Astrocyte (in vitro differentiated cells and primary cell): ENCODE measurements at regions not wholly inside any gene's neighbourhood (a gene's known extent, or its start where the extent isn't known, plus 50 kb on each side); places are given as distances from the start of the nearest gene placed in this dataset.

Experiments used
- DNase-seq: peaks from one replicate; pipeline ENCODE4 v3.0.0-alpha.2; 2010; ENCODE audit warnings: low read depth
- FAIRE-seq: peaks from 2 replicates; lab custom pipeline; 2011; peaks lifted over from hg19 to GRCh38; lab: Jason Lieb, UNC
- H2AFZ ChIP-seq: 2 replicates; pipeline ENCODE4 v1.6.0; 2012; ENCODE audit warnings: low read depth, low read length, inconsistent platforms
- H3K27ac ChIP-seq: 2 replicates; pipeline ENCODE4 v1.5.1; 2011; ENCODE audit warnings: low read depth, low read length, inconsistent platforms
- H3K27me3 ChIP-seq: 2 replicates; pipeline ENCODE4 v1.6.0; 2011; ENCODE audit warnings: low read length, inconsistent platforms; ENCODE audit not compliant: insufficient read depth
- H3K36me3 ChIP-seq: 2 replicates; pipeline ENCODE4 v1.5.1; 2011; ENCODE audit warnings: low read length, inconsistent platforms; ENCODE audit not compliant: insufficient read depth
- H3K4me1 ChIP-seq: 2 replicates; pipeline ENCODE4 v1.5.1; 2011; ENCODE audit warnings: low read length, inconsistent platforms; ENCODE audit not compliant: insufficient read depth
- H3K4me2 ChIP-seq: 2 replicates; pipeline ENCODE4 v1.6.0; 2012; ENCODE audit warnings: low read length, inconsistent platforms
- H3K4me3 ChIP-seq: 2 replicates; pipeline ENCODE4 v1.5.1; 2011; ENCODE audit warnings: low read depth, mild to moderate bottlenecking, low read length, inconsistent platforms; ENCODE audit not compliant: insufficient read depth
- H3K79me2 ChIP-seq: 2 replicates; pipeline ENCODE4 v1.6.0; 2012; ENCODE audit warnings: mild to moderate bottlenecking, low read length, inconsistent platforms; ENCODE audit not compliant: insufficient read depth
- H3K9ac ChIP-seq: 2 replicates; pipeline ENCODE4 v1.6.0; 2012; ENCODE audit warnings: mild to moderate bottlenecking, low read length, inconsistent platforms
- H3K9me3 ChIP-seq: 2 replicates; pipeline ENCODE4 v1.5.1; 2012; ENCODE audit warnings: low read depth, mild to moderate bottlenecking, low read length, inconsistent platforms; ENCODE audit not compliant: insufficient read depth
- H4K20me1 ChIP-seq: 2 replicates; pipeline ENCODE4 v1.6.0; 2012; ENCODE audit warnings: low read length, inconsistent platforms; ENCODE audit not compliant: insufficient read depth
- H3K27ac Mint-ChIP-seq: one replicate; pipeline ENCODE4 v1.8.0; 2021; ENCODE audit warnings: mild to moderate bottlenecking, mixed read lengths; ENCODE audit not compliant: unreplicated experiment
- H3K27me3 Mint-ChIP-seq: one replicate; pipeline ENCODE4 v1.8.0; 2021; ENCODE audit warnings: low read depth, mixed read lengths; ENCODE audit not compliant: unreplicated experiment
- H3K36me3 Mint-ChIP-seq: one replicate; pipeline ENCODE4 v1.8.0; 2021; ENCODE audit warnings: low read depth, mixed read lengths; ENCODE audit not compliant: unreplicated experiment
- H3K4me1 Mint-ChIP-seq: one replicate; pipeline ENCODE4 v1.8.0; 2021; ENCODE audit warnings: low read depth, mixed read lengths; ENCODE audit not compliant: unreplicated experiment
- H3K4me3 Mint-ChIP-seq: one replicate; pipeline ENCODE4 v1.8.0; 2021; ENCODE audit warnings: mild to moderate bottlenecking, moderate library complexity, mixed read lengths; ENCODE audit not compliant: unreplicated experiment
- H3K9me3 Mint-ChIP-seq: one replicate; pipeline ENCODE4 v1.8.0; 2021; ENCODE audit warnings: mild to moderate bottlenecking, mixed read lengths; ENCODE audit not compliant: unreplicated experiment
- CTCF ChIP-seq: IDR thresholded peaks from 2 replicates; pipeline ENCODE4 v1.5.1; 2011; ENCODE audit warnings: low read depth, mild to moderate bottlenecking, inconsistent platforms, low read length, moderate library complexity; ENCODE audit not compliant: insufficient read depth
- EZH2 ChIP-seq: IDR thresholded peaks from 2 replicates; pipeline ENCODE4 v1.6.1; 2012; ENCODE audit warnings: mild to moderate bottlenecking, low read length, inconsistent platforms; ENCODE audit not compliant: insufficient read depth

DNA sequence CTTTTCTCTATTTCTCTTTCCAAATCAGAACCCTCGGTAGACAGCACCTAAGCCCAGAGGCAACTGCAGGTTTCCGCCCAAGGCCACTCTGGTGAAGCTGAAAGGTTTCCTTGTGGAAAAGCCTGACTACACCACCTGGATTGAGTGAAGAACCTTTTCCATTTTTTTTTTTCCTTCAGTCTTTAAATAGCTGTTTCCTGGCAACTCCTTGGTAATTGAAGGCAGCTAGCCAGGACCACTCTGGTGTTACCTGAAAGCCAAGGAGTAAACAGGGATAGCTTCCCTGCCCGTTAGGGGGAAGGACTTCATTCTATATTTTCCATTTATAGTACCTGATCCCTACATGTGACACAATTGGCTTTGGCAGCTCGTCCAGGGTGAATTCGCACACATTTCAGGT, 1238.4 kb downstream of the GRIK2 start:
- H3K36me3 Mint-ChIP-seq = no peaks in the 10 kb centered on the region
- no peak for FAIRE-seq
- Histone ChIP-seq H4K20me1 (no peaks in the 10 kb centered on the region), H3K27ac (no peak overlapping the region), H3K4me1 (no peaks in the 10 kb centered on the region), H3K79me2 (no peaks in the 10 kb centered on the region), H3K9ac (no peak overlapping the region), H3K9me3 (no peaks in the 10 kb centered on the region), H3K36me3 (no peaks in the 10 kb centered on the region), H3K4me2 (no peak overlapping the region), H3K4me3 (no peak overlapping the region), H2AFZ (no peak overlapping the region), H3K27me3 (no peaks in the 10 kb centered on the region)
- H3K9me3 Mint-ChIP-seq = no peaks in the 10 kb centered on the region
- DNase-seq = no peak
- H3K27me3 Mint-ChIP-seq = no peaks in the 10 kb centered on the region
- H3K4me3 Mint-ChIP-seq = no peak overlapping the region
- no peaks in the 10 kb centered on the region for H3K4me1 Mint-ChIP-seq
- no peak for TF ChIP-seq EZH2
- TF ChIP-seq CTCF = no peak
- H3K27ac Mint-ChIP-seq = no peak overlapping the region

DNA sequence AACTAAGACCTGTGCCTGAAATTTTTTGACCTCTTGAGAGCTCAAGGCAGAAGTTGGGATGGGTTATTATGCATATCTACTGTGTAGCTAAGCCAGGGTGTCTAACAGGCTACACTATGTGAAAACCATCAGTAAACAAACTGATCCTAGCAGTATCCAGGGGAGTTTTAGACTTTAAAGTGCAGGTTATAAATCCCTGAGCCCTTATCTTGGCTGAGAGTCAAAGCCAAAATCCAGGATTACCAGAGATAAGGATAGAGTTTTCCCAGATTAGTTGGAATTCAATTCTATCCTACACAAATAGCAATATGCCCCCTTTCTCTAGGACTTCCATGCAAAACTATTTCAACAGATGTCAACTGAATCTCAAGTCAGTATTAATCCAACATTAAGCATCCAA, 1229.7 kb downstream of the GRIK2 start:
- Histone ChIP-seq H3K27me3 (no peaks in the 10 kb centered on the region), H3K4me2 (no peak overlapping the region), H3K4me1 (no peaks in the 10 kb centered on the region), H2AFZ (no peak overlapping the region), H3K9ac (no peak overlapping the region), H3K4me3 (no peak overlapping the region), H4K20me1 (no peaks in the 10 kb centered on the region), H3K9me3 (no peaks in the 10 kb centered on the region), H3K79me2 (no peaks in the 10 kb centered on the region), H3K27ac (no peak overlapping the region), H3K36me3 (no peaks in the 10 kb centered on the region)
- DNase-seq = no peak
- no peaks in the 10 kb centered on the region for H3K36me3 Mint-ChIP-seq
- no peaks in the 10 kb centered on the region for H3K27me3 Mint-ChIP-seq
- TF ChIP-seq CTCF (no peak), EZH2 (no peak)
- no peak for FAIRE-seq
- H3K27ac Mint-ChIP-seq = no peak overlapping the region
- H3K4me1 Mint-ChIP-seq = no peaks in the 10 kb centered on the region
- no peaks in the 10 kb centered on the region for H3K9me3 Mint-ChIP-seq
- no peak overlapping the region for H3K4me3 Mint-ChIP-seq

GRCh38 chr6:102619585-102619984, 1226.1 kb downstream of the GRIK2 start:
- Mint-ChIP-seq H3K9me3 (peaks cover 5% of the 10 kb centered on the region), H3K27me3 (no peaks in the 10 kb centered on the region), H3K4me3 (no peak overlapping the region), H3K4me1 (no peaks in the 10 kb centered on the region), H3K27ac (no peak overlapping the region), H3K36me3 (no peaks in the 10 kb centered on the region)
- H3K4me2 ChIP-seq = no peak overlapping the region
- no peaks in the 10 kb centered on the region for H3K9me3 ChIP-seq
- H4K20me1 ChIP-seq = no peaks in the 10 kb centered on the region
- no peak overlapping the region for H3K9ac ChIP-seq
- H3K4me3 ChIP-seq = no peak overlapping the region
- no peaks in the 10 kb centered on the region for H3K79me2 ChIP-seq
- no peak for DNase-seq
- FAIRE-seq = no peak
- H3K27ac ChIP-seq = no peak overlapping the region
- no peaks in the 10 kb centered on the region for H3K27me3 ChIP-seq
- H2AFZ ChIP-seq = no peak overlapping the region
- H3K4me1 ChIP-seq = no peaks in the 10 kb centered on the region
- H3K36me3 ChIP-seq = no peaks in the 10 kb centered on the region
- TF ChIP-seq EZH2 (no peak), CTCF (peak; percentile 43)
